ENCODE measurements at regions not wholly inside any gene's neighbourhood (a gene's known extent, or its start where the extent isn't known, plus 50 kb on each side); places are given as distances from the start of the nearest gene placed in this dataset.

- no peak for FAIRE-seq
- Histone ChIP-seq H3K4me1 (peaks cover 0 to 6% (median 4%) of the 10 kb centered on the region in 3 donors), H3K9me3 (no peaks in the 10 kb centered on the region), H3K27me3 (peaks cover 0 to 5% (median 0%) of the 10 kb centered on the region in 4 donors), H3K4me3 (no peak overlapping the region), H3K27ac (no peak overlapping the region), H3K36me3 (no peaks in the 10 kb centered on the region)
- DNase-seq = no peak
- no peak for TF ChIP-seq CTCF (IDR thresholded peaks at IDR 0.05)
- no peak for ATAC-seq
- intact Hi-C loops (cut with DNase I) = loop anchor here in 2 of 3 donors (5.0 to 10.0 kb wide), 2 partner anchors 325 to 448 kb away; partner anchors contain the start of gene NIPSNAP2 (in 1 of the 2)
- WGBS, 2 donors = 82 to 97% methylated on average over 1 of the region's 1 CpG
Observed at GRCh38 chr7:55639640-55640039, 67.3 kb upstream of the VOPP1 start.

- FAIRE-seq = no peak
- ATAC-seq = no peak
- Histone ChIP-seq H3K36me3 (no peaks in the 10 kb centered on the region), H3K27me3 (no peaks in the 10 kb centered on the region), H3K9me3 (no peaks in the 10 kb centered on the region), H3K4me1 (peaks cover 0 to 4% (median 0%) of the 10 kb centered on the region in 3 donors), H3K27ac (no peak overlapping the region), H3K4me3 (no peak overlapping the region)
- DNase-seq = no peak
- WGBS, 2 donors = 33 to 40% methylated on average over 2 of the region's 2 CpGs
- no peak for TF ChIP-seq CTCF (IDR thresholded peaks at IDR 0.05)
- intact Hi-C loops (cut with DNase I) = no loop called here
Observed at GRCh38 chr7:55629051-55629677, 56.9 kb upstream of the VOPP1 start.

GRCh38 chr7:55624813-55625212 is 52.5 kb upstream of the VOPP1 start:
- no peak for FAIRE-seq

GRCh38 chr7:55623617-55624016 is 51.3 kb upstream of the VOPP1 start:
- no peaks in the 10 kb centered on the region for H3K9me3 ChIP-seq
- intact Hi-C loops (cut with DNase I) = no loop called here
- no peaks in the 10 kb centered on the region for H3K27me3 ChIP-seq
- 83 to 91% methylated on average over 8 of the region's 8 CpGs for WGBS, 2 donors
- no peaks in the 10 kb centered on the region for H3K36me3 ChIP-seq
- TF ChIP-seq CTCF (IDR thresholded peaks at IDR 0.05) = no peak
- DNase-seq = no peak
- FAIRE-seq = no peak
- no peak overlapping the region for H3K27ac ChIP-seq
- no peak overlapping the region for H3K4me3 ChIP-seq
- H3K4me1 ChIP-seq = peaks cover 0 to 4% (median 0%) of the 10 kb centered on the region in 3 donors
- ATAC-seq = no peak

More at GRCh38 chr7:55624813-55625212, 52.5 kb upstream of the VOPP1 start:
- no peak for TF ChIP-seq CTCF (IDR thresholded peaks at IDR 0.05)
- Histone ChIP-seq H3K9me3 (no peaks in the 10 kb centered on the region), H3K27me3 (no peaks in the 10 kb centered on the region), H3K4me3 (no peak overlapping the region), H3K27ac (no peak overlapping the region), H3K36me3 (no peaks in the 10 kb centered on the region), H3K4me1 (peaks cover 0 to 4% (median 0%) of the 10 kb centered on the region in 3 donors)
- 58 to 78% methylated on average over 3 of the region's 3 CpGs for WGBS, 2 donors
- intact Hi-C loops (cut with DNase I) = no loop called here
- ATAC-seq (no peak), DNase-seq (no peak)

GRCh38 chr7:55622241-55622640 is 49.9 kb upstream of the VOPP1 start:
- H3K27me3 ChIP-seq = no peaks in the 10 kb centered on the region
- ATAC-seq (no peak), DNase-seq (no peak), FAIRE-seq (no peak)
- intact Hi-C loops (cut with DNase I) = no loop called here
- WGBS, 2 donors = 75 to 85% methylated on average over 5 of the region's 5 CpGs
- H3K4me1 ChIP-seq = peaks cover 0 to 2% (median 0%) of the 10 kb centered on the region in 3 donors
- no peak overlapping the region for H3K4me3 ChIP-seq
- H3K36me3 ChIP-seq = no peaks in the 10 kb centered on the region
- no peaks in the 10 kb centered on the region for H3K9me3 ChIP-seq
- no peak for TF ChIP-seq CTCF (IDR thresholded peaks at IDR 0.05)
- no peak overlapping the region for H3K27ac ChIP-seq
